Lung (tissue), 11 donors: ENCODE measurements at regions not wholly inside any gene's neighbourhood (a gene's known extent, or its start where the extent isn't known, plus 50 kb on each side); places are given as distances from the start of the nearest gene placed in this dataset.
A peak's percentile ranks its signal among the peaks of the same experiment; 100 is the strongest.
"Not testable (repeated sequence)": the region's sequence is repeated elsewhere in the genome, so short reads cannot be mapped to it uniquely, and the experiment has no call there.

Source experiments
- ATAC-seq: fragments of 200-7000 bp; cut with Tn5 transposase; one replicate; pipeline ENCODE4 v1.9.1; 2020; ENCODE audit warnings: moderate number of reproducible peaks; ENCODE audit not compliant: insufficient read depth, low FRiP score
- DNase-seq, 3 donors: peaks; one replicate each; pipeline ENCODE4 v3.0.0-alpha.2; 2013 to 2017
- H3K27ac ChIP-seq, 2 donors: one replicate each; pipeline ENCODE4 v1.5.1; 2013; ENCODE audit warnings: mild to moderate bottlenecking in 2 of 2, moderate library complexity in 2 of 2, control low read depth in 1 of 2, inconsistent platforms in 1 of 2, low read depth in 1 of 2, low read length in 1 of 2
- H3K27me3 ChIP-seq, 3 donors: one replicate each; pipeline ENCODE4 v1.5.1; 2013; ENCODE audit warnings: low read length in 2 of 3; ENCODE audit not compliant: control insufficient read depth in 3 of 3, insufficient read depth in 3 of 3
- H3K36me3 ChIP-seq, 4 donors: one replicate each; pipeline ENCODE4 v1.5.1; 2013; ENCODE audit warnings: low read length in 4 of 4, mild to moderate bottlenecking in 1 of 4, moderate library complexity in 1 of 4; ENCODE audit not compliant: control insufficient read depth in 4 of 4, insufficient read depth in 4 of 4
- H3K4me1 ChIP-seq, 5 donors: one replicate each; pipeline ENCODE4 v1.5.1; 2013; ENCODE audit warnings: low read length in 5 of 5, mild to moderate bottlenecking in 2 of 5, moderate library complexity in 1 of 5; ENCODE audit not compliant: control insufficient read depth in 5 of 5, insufficient read depth in 5 of 5
- H3K4me3 ChIP-seq: one replicate; pipeline ENCODE4 v1.5.1; 2013; ENCODE audit warnings: mild to moderate bottlenecking, control low read depth, moderate library complexity
- H3K9ac ChIP-seq, 2 donors: one replicate each; pipeline ENCODE4 v1.5.1; 2013; ENCODE audit warnings: low read length in 2 of 2, control low read depth in 1 of 2; ENCODE audit not compliant: insufficient read depth in 1 of 2
- H3K9me3 ChIP-seq, 4 donors: one replicate each; pipeline ENCODE4 v1.5.1; 2013; ENCODE audit warnings: low read length in 3 of 4, mild to moderate bottlenecking in 1 of 4, moderate library complexity in 1 of 4; ENCODE audit not compliant: control insufficient read depth in 4 of 4, insufficient read depth in 3 of 4
- CTCF ChIP-seq: IDR thresholded peaks from 2 replicates; pipeline ENCODE4 v1.5.1; 2012; ENCODE audit warnings: mild to moderate bottlenecking; ENCODE audit errors: control extremely low read depth, extremely low read depth
- WGBS, 2 donors: extraction: QIAGEN DNeasy Blood & Tissue Kit; methylation state at CpG; one replicate each; pipeline ENCODE4 v1.1.7; 2013; 5-methylcytosine and 5-hydroxymethylcytosine counted together
- donor health status: control.
- donor health status: control.
- donor health status: Bipolar disorder and iron deficiency.
- donor health status: healthy.
- donor health status: DM: yes; HTN: yes; CAD: no.

- Histone ChIP-seq H3K4me1 (no peaks in the 10 kb centered on the region), H3K9me3 (no peaks in the 10 kb centered on the region), H3K27ac (no peak overlapping the region), H3K27me3 (no peaks in the 10 kb centered on the region), H3K36me3 (no peaks in the 10 kb centered on the region), H3K9ac (no peak overlapping the region), H3K4me3 (no peak overlapping the region)
- DNase-seq (peak in 2 of 3 donors; percentile 2 to 51), ATAC-seq (no peak)
- TF ChIP-seq CTCF = no peak
- WGBS, 2 donors = 64 to 71% methylated on average over 4 of the region's 4 CpGs
Observed at GRCh38 chr12:18837025-18837424, 99.1 kb downstream of the CAPZA3 start.

GRCh38 chr12:18837505-18837904 lies 99.6 kb downstream of the CAPZA3 start:
- WGBS, 2 donors = 69 to 70% methylated on average over 2 of the region's 2 CpGs

GRCh38 chr12:18840997-18841396 lies 103.1 kb downstream of the CAPZA3 start:
- not testable (repeated sequence) for H3K36me3 ChIP-seq, H3K27ac ChIP-seq, H3K27me3 ChIP-seq, H3K4me3 ChIP-seq, H3K9ac ChIP-seq, H3K9me3 ChIP-seq, ATAC-seq, H3K4me1 ChIP-seq, DNase-seq
- WGBS, 2 donors = 59 to 78% methylated on average over 4 of the region's 4 CpGs

More at GRCh38 chr12:18837505-18837904, 99.6 kb downstream of the CAPZA3 start:
- Histone ChIP-seq H3K36me3 (no peaks in the 10 kb centered on the region), H3K4me3 (no peak overlapping the region), H3K9me3 (no peaks in the 10 kb centered on the region), H3K27ac (no peak overlapping the region), H3K4me1 (no peaks in the 10 kb centered on the region), H3K27me3 (no peaks in the 10 kb centered on the region), H3K9ac (no peak overlapping the region)
- DNase-seq = no peak
- TF ChIP-seq CTCF = no peak
- ATAC-seq = no peak

- no peaks in the 10 kb centered on the region for H3K36me3 ChIP-seq
- no peaks in the 10 kb centered on the region for H3K4me1 ChIP-seq
- H3K27ac ChIP-seq = no peak overlapping the region
- H3K9me3 ChIP-seq = no peaks in the 10 kb centered on the region
- no peak overlapping the region for H3K4me3 ChIP-seq
- DNase-seq = peak in 1 of 3 donors; percentile 41
- peak; percentile 72 for ATAC-seq
- 71 to 87% methylated on average over 4 of the region's 4 CpGs for WGBS, 2 donors
- H3K27me3 ChIP-seq = no peaks in the 10 kb centered on the region
- TF ChIP-seq CTCF = no peak
- no peak overlapping the region for H3K9ac ChIP-seq
Observed at GRCh38 chr12:18849080-18849479, 111.2 kb downstream of the CAPZA3 start.
